ENCODE measurements at regions not wholly inside any gene's neighbourhood (a gene's known extent, or its start where the extent isn't known, plus 50 kb on each side); places are given as distances from the start of the nearest gene placed in this dataset.
"Not testable (repeated sequence)": the region's sequence is repeated elsewhere in the genome, so short reads cannot be mapped to it uniquely, and the experiment has no call there.

DNA sequence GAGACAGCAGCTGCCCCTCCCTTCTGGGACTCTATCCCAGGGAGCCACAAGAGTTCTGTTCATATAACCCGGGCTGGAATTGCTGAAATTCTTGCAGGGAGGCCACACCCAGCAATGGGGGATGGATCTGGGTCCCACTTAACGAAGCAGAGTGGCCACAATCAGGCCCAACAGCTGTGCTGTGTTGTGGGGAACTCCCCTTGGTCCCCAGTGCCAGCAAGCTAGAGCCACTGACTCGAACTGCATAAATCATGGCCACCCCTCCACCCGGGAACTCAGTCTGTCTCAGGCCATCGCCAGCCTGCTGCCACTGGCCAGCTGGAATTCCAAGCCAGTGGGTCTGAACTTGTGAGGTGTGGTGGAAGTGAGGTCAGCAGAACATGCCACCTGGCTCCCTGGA, 111.1 kb downstream of the KLF8 start:
- no peaks in the 10 kb centered on the region for H3K36me3 ChIP-seq (ENCODE audit: control insufficient read depth, insufficient read depth, low read length)
- no peak overlapping the region for H3K27ac Mint-ChIP-seq
- no peak overlapping the region for H3K4me3 Mint-ChIP-seq
- H3K27me3 Mint-ChIP-seq (ENCODE audit: insufficient read depth), result no peaks in the 10 kb centered on the region
- no peak overlapping the region for H3K9ac ChIP-seq (ENCODE audit: extremely low read depth, low read length, poor library complexity, severe bottlenecking)
- H3K4me1 ChIP-seq (ENCODE audit: control insufficient read depth, insufficient read depth, low read length), result no peaks in the 10 kb centered on the region
- no peaks in the 10 kb centered on the region for H3K36me3 Mint-ChIP-seq (ENCODE audit: low read depth)
- no peaks in the 10 kb centered on the region for H3K4me1 Mint-ChIP-seq
- DNase-seq, result no peak
- WGBS, 2 experiments (ENCODE audit: insufficient coverage in 1 of 2, insufficient read length in 1 of 2), result 68% methylated on average over 4 of the region's 5 CpGs; no CpG with 5 or more reads in 1 of the 2 experiments
- no peak overlapping the region for H3K27ac ChIP-seq (ENCODE audit: low read depth, low read length)
- H3K4me3 ChIP-seq (ENCODE audit: low read length), result no peak overlapping the region
- no peaks in the 10 kb centered on the region for H3K9me3 ChIP-seq (ENCODE audit: control insufficient read depth, low read length)
- H3K27me3 ChIP-seq (ENCODE audit: control insufficient read depth, insufficient read depth, low read length, poor library complexity, severe bottlenecking), result no peaks in the 10 kb centered on the region
- TF ChIP-seq, protein P1, sequence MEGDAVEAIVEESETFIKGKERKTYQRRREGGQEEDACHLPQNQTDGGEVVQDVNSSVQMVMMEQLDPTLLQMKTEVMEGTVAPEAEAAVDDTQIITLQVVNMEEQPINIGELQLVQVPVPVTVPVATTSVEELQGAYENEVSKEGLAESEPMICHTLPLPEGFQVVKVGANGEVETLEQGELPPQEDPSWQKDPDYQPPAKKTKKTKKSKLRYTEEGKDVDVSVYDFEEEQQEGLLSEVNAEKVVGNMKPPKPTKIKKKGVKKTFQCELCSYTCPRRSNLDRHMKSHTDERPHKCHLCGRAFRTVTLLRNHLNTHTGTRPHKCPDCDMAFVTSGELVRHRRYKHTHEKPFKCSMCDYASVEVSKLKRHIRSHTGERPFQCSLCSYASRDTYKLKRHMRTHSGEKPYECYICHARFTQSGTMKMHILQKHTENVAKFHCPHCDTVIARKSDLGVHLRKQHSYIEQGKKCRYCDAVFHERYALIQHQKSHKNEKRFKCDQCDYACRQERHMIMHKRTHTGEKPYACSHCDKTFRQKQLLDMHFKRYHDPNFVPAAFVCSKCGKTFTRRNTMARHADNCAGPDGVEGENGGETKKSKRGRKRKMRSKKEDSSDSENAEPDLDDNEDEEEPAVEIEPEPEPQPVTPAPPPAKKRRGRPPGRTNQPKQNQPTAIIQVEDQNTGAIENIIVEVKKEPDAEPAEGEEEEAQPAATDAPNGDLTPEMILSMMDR (conservative IDR thresholded peaks at IDR 0.05), result no peak
- peaks cover 83% of the 10 kb centered on the region for H3K9me3 Mint-ChIP-seq

DNA sequence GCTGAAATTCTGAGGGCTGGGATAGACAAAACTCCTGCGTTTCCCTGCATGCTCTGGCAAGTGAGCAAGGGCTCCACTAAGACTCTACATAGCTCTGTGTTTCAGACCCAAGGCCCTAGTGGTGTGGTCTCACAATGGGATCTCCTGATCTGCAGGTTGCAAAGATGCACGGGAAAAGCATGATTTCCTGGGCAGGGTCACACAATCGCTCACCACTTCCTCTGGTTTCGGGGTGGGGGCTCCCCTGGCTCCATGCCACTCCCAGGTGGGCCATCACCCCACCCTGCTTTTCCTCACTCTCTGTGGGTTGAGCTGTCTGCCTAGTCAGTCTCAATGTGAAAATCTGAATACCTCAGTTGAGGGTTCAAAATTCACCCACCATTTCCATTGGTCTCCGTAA, 111.5 kb downstream of the KLF8 start:
- no peaks in the 10 kb centered on the region for H3K4me1 Mint-ChIP-seq
- DNase-seq, result no peak
- H3K27ac ChIP-seq (ENCODE audit: low read depth, low read length), result no peak overlapping the region
- H3K27ac Mint-ChIP-seq, result no peak overlapping the region
- TF ChIP-seq, protein P1 (conservative IDR thresholded peaks at IDR 0.05), result no peak
- H3K36me3 ChIP-seq (ENCODE audit: control insufficient read depth, insufficient read depth, low read length), result no peaks in the 10 kb centered on the region
- no peak overlapping the region for H3K4me3 ChIP-seq (ENCODE audit: low read length)
- no peaks in the 10 kb centered on the region for H3K27me3 ChIP-seq (ENCODE audit: control insufficient read depth, insufficient read depth, low read length, poor library complexity, severe bottlenecking)
- no peak overlapping the region for H3K9ac ChIP-seq (ENCODE audit: extremely low read depth, low read length, poor library complexity, severe bottlenecking)
- H3K27me3 Mint-ChIP-seq (ENCODE audit: insufficient read depth), result no peaks in the 10 kb centered on the region
- no peaks in the 10 kb centered on the region for H3K4me1 ChIP-seq (ENCODE audit: control insufficient read depth, insufficient read depth, low read length)
- peaks cover 83% of the 10 kb centered on the region for H3K9me3 Mint-ChIP-seq
- no peak overlapping the region for H3K4me3 Mint-ChIP-seq
- no peaks in the 10 kb centered on the region for H3K9me3 ChIP-seq (ENCODE audit: control insufficient read depth, low read length)
- WGBS, 2 experiments (ENCODE audit: insufficient coverage in 1 of 2, insufficient read length in 1 of 2), result 86 to 100% methylated on average over 2 to 5 of the region's 5 CpGs
- H3K36me3 Mint-ChIP-seq (ENCODE audit: low read depth), result no peaks in the 10 kb centered on the region

DNA sequence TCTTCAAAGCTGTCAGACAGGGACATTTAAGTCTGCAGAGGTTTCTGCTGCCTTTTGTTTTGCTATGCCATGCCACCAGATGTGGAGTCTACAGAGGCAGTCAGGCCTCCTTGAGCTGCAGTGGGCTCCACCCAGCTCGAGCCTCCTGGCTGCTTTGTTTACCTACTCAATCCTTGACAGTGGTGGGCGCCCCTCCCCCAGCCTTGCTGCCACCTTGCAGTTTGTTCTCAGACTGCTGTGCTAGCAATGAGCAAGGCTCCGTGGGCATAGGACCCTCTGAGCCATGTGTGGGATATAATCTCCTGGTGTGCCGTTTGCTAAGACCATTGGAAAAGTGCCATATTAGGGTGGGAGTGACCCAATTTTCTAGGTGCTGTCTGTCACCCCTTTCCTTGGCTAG, 126.0 kb downstream of the KLF8 start:
- peaks cover 84% of the 10 kb centered on the region for H3K9me3 Mint-ChIP-seq

DNA sequence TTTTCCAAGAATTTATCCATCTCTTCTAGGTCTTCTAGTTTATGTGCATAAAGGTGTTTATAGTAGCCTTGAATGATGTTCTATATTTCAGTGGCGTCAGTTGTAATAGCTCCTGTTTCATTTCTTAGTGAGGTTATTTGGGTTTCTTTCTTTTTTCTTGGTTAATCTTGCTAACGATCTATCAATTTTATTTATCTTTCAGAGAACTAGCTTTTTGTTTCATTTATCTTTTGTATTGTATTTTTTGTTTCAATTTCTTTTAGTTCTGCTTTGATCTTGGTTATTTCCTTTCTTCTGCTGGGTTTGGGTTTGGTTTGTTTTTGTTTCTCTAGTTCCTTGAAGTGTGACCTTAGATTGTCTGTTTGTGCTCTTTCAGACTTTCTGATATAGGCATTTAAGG, 133.0 kb downstream of the KLF8 start:
- H3K9me3 Mint-ChIP-seq, result peaks cover 77% of the 10 kb centered on the region
- not testable (repeated sequence) for H3K27me3 Mint-ChIP-seq (ENCODE audit: insufficient read depth)

More for the DNA sequence above, 126.0 kb downstream of the KLF8 start:
- H3K9ac ChIP-seq (ENCODE audit: extremely low read depth, low read length, poor library complexity, severe bottlenecking); H3K27me3 Mint-ChIP-seq (ENCODE audit: insufficient read depth); H3K36me3 ChIP-seq (ENCODE audit: control insufficient read depth, insufficient read depth, low read length); H3K27ac Mint-ChIP-seq; H3K4me3 Mint-ChIP-seq; H3K36me3 Mint-ChIP-seq (ENCODE audit: low read depth); H3K9me3 ChIP-seq (ENCODE audit: control insufficient read depth, low read length); H3K4me1 ChIP-seq (ENCODE audit: control insufficient read depth, insufficient read depth, low read length); H3K27ac ChIP-seq (ENCODE audit: low read depth, low read length); H3K4me1 Mint-ChIP-seq; DNase-seq; H3K27me3 ChIP-seq (ENCODE audit: control insufficient read depth, insufficient read depth, low read length, poor library complexity, severe bottlenecking); H3K4me3 ChIP-seq (ENCODE audit: low read length): not testable (repeated sequence)
- 66% methylated on average over 4 of the region's 4 CpGs; no CpG with 5 or more reads in 1 of the 2 experiments for WGBS, 2 experiments (ENCODE audit: insufficient coverage in 1 of 2, insufficient read length in 1 of 2)

More for the DNA sequence above, 133.0 kb downstream of the KLF8 start:
- H3K9ac ChIP-seq (ENCODE audit: extremely low read depth, low read length, poor library complexity, severe bottlenecking); H3K4me1 ChIP-seq (ENCODE audit: control insufficient read depth, insufficient read depth, low read length); H3K4me3 ChIP-seq (ENCODE audit: low read length); H3K27me3 ChIP-seq (ENCODE audit: control insufficient read depth, insufficient read depth, low read length, poor library complexity, severe bottlenecking); H3K4me3 Mint-ChIP-seq; DNase-seq; H3K9me3 ChIP-seq (ENCODE audit: control insufficient read depth, low read length); H3K36me3 Mint-ChIP-seq (ENCODE audit: low read depth); H3K36me3 ChIP-seq (ENCODE audit: control insufficient read depth, insufficient read depth, low read length); H3K27ac ChIP-seq (ENCODE audit: low read depth, low read length); H3K27ac Mint-ChIP-seq; H3K4me1 Mint-ChIP-seq: not testable (repeated sequence)
- WGBS, 2 experiments (ENCODE audit: insufficient coverage in 1 of 2, insufficient read length in 1 of 2), result no CpG with 5 or more reads among the region's 2 CpGs
